ENCODE measurements at regions not wholly inside any gene's neighbourhood (a gene's known extent, or its start where the extent isn't known, plus 50 kb on each side); places are given as distances from the start of the nearest gene placed in this dataset.

DNA sequence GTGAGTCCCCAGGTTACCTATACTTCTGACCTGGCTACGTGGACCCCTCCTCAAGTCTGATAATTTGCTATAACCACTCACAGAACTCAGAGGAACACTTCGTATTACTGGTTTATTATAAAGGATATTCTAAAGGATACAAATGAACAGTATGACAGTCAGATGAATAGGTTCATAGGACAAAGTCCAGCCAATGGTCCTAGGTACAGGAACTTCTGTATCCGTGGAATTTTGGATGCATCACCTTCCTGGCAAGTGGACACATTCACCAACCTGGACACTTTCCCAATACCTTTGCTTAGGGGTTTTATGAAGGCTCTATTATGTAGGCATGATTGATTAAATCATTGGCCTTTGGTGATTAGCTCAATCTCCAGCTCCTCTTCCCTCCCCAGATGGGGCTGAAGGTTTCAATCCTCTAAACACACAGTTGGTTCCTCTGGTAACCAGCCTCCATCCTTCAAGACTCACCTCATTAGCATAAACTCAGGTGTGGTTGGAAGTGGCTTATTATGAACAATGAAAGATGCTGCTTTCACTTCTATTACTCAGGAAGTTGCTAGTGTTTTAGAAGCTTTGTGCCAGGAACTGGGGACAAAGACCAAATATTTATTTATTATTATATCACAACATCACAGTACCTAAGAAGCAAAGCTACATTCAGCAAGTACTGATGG, 149.6 kb upstream of the ELL2 start:
- TF ChIP-seq CTCF (IDR thresholded peaks at IDR 0.05): no peak
- TF ChIP-seq POLR2A (IDR thresholded peaks at IDR 0.05): no peak
- no peak for TF ChIP-seq EP300 (IDR thresholded peaks at IDR 0.05)

All from tibial nerve (tissue), 4 donors.